ENCODE measurements at regions not wholly inside any gene's neighbourhood (a gene's known extent, or its start where the extent isn't known, plus 50 kb on each side); places are given as distances from the start of the nearest gene placed in this dataset.

DNA sequence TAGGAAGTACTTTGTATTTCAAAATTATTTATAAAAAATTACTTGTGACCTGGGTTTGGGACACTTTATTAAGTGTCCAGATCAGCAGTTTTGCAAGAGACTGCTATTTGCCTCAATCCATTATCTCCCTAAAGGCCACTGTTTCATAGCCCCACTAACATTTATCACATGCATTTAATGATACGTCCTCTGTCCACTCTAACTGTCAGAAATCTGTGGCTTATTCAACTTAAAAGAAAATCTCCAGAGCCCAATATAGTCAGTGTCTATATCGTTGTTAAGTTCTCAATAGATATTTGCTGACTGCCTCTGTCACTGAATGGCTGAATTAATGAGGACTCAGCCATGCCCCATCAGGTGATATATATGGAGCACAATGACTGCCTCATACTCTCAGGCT, 553.9 kb upstream of the POM121L12 start:
- no peak for DNase-seq (ENCODE audit: low spot score)

DNA sequence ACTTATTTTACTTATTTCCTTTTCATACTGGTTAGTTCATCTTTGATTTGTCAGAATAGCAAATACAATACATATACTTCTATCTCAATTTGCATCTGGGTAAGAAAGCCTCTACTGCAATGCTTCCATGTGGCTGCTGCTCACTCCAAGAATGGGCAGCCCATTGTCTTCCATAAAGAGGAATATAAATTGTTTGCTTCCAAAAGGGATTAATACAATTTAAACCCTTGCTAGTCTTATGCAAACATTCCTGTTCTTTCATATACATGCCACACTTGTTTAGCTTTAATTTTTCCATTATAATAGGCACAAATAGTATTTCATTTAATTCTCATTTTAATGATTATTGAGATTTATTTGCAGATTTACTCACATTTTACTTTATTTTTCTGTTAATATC, 555.4 kb upstream of the POM121L12 start:
- no peak for DNase-seq (ENCODE audit: low spot score)

DNA sequence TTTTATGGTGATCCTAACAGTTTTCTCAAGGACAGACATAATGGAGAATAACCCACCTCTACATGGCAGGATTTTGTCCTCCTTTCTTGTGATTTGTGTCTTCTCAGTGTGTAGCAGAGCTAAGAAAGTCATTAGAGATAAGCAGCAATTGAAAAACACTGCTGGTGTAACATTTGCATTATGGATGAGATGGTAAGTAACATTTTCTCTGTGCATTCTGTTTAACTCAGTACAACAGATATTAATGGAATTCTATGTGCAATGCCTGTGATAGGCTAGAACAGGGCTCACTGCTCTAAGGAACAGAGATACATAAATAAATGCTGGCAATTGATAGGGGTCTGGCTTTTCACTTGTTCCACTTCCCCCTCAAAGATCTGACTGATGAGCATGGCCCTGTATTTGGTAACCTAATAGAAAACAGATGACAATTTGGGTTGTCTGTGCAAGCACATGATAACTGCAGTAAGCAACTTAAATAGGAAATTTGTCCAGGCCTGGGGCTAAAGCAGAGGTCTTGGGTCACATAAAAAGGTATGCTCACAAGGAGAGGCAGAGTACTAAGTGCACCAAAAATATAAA, 560.3 kb upstream of the POM121L12 start:
- DNase-seq (ENCODE audit: low spot score): no peak

DNA sequence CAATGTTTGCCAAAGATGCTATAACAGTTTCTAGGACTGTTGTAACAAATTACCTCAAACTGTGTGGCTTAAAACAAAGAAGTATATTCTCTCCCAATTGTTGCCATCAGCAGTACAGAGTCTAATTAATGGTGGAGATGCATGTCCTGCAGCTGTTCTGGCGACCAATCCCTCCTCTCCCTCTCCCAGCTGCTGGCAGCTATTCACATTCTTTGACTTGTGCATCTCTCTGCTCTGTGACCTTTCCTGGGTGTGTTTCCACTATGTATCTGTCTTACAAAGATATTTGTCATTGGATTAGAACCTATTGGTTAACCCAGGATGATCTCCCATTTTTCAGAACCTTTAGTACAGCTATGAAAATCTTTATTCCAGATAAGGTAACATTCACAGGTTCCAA, 561.7 kb upstream of the POM121L12 start:
- DNase-seq (ENCODE audit: low spot score): no peak

DNA sequence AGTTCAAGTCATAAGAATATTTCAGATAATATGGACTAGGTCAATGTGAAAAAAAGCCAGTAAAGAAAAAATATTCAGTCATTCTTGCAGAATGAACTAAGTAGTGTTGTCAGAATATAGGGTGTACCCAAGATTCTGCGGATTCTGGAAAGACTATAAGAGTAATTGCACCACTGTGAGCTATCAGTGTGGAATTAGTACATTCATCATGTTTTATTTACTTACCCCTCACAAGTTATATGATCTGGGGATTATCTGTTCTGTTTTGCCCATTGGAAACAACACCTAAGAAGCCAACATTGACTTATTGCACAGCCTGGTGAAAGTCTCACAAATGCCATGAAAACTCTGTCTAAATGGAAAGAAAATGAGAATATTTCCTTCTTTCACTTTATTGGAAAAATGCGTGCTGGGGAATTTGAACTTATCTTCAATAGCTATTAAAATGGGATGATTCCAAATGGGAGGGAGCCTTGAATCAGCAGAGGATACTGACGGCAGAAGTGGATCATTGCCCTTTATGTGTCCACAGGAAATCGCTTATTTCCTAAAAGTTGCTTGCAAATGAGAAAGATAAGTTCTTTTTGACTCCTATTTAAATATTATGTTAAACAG, 563.3 kb upstream of the POM121L12 start:
- no peak for DNase-seq (ENCODE audit: low spot score)

DNA sequence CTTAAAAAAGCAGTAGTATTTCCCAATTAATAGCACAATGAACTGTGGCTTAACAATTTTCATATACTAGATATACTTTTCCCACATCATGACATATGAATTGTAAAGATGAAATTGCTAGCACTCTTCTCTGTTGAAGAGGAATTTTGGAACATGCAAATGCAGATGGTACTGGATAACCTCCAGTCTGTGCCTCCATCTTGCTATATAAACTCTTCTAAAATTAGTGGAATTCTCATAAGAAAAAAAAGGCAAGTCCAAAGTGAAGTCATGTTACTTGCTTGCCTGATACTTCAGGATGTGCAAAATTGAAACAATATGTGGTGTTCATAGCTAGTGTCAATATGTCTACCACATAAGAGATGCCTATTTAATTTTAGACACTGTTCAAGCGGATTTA, 570.2 kb upstream of the POM121L12 start:
- DNase-seq (ENCODE audit: low spot score): no peak

DNA sequence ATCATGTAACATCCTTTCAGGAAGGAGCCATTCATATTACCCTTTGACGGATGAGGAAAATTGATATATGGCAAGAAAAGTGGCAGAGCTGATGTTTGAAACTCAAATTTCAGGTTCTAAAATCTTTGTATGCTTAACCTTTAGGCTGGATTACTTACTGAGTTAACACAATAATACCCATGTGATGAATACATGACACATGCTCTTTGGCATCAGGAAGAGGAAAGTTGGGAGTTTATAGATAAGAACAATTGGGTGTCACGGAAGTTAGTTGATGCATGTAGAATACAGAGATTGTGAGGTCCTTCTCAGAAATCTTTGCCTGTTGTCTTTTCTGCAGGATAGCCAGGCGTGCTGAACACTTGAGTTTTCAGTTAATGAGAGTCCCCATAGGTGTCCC, 572.1 kb upstream of the POM121L12 start:
- no peak for DNase-seq (ENCODE audit: low spot score)

DNA sequence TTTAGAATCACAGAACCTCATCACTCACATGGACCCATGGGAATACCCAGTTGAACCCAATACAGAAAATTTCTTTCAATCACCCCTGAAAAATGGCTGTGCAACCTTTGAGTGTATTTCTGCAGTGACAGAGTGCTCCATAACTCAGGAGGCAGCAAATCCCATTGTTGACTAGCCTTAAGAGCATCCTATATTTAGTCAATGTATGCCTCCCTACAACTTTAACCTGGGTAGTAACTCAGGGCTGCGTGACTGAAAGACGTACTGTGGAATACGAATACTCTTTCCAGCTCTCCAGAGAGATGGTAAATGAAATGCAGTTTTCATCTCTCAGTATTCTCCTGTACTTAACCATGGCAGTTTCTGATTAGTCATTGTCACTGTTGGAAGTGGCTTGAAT, 573.0 kb upstream of the POM121L12 start:
- DNase-seq (ENCODE audit: low spot score): no peak

DNA sequence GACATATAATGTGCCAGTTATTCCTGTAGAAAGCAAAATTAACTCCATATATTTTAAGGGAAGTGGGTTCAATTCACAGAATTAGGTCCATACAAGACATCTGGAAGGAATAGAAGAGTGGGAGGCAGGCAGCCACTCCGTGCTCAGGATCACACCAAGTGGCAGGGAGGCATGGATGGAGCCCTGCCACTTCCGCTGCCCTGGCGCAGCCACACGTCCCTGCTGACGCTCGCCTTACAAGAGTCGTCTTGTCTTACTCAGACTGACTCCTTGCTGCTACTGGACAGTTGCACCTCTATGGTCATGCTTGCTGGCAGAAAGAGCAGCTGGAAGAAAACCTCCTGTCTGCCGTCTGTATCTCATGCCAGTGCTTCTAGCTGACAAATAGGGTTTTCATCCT, 579.9 kb upstream of the POM121L12 start:
- DNase-seq (ENCODE audit: low spot score): no peak

DNA sequence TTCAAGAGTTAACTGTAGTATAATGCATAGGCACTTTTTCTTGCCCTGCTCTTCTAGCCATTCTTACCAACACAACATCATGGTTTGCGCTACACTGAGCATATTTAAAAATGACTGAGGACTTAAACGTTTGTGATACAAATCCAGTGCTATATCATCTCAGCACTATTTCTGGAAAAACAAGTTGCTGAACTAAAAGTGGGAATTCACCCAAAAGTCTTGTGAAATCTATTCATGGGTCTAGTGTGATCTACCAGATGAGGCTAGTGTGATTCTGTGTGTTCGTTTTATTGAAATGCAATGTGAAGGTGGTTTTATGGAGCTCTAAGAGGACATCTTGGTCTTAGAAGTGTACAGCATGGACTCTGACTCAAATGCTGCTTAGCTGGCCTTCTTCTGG, 584.6 kb upstream of the POM121L12 start:
- no peak for DNase-seq (ENCODE audit: low spot score)

DNA sequence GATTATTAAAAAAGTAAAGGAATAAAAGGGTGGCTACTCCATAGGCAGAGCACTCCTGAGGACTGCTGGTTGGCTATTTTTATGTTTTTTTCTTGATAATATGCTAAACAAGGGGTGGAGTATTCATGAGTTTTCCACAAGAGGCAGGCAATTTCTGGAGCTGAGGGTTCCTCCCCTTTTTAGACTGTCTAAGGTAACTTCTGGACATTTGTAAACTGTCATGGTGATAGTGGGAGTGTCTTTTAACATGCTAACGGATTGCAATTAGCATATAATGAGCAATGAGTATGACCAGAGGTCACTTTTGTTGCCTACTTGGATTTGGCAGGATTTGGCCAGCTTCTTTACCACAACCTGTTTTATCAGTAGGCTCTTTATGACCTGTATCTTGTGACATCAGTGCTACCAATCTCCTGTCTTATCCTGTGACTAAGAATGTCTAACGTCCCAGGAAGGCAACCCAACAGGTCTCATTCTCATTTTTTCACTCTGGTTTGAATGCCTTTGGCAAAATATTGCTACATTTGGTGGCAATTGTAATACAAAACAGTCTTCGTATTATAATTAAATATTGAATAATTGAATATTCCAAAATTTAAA, 587.8 kb upstream of the POM121L12 start:
- no peak for DNase-seq (ENCODE audit: low spot score)

DNA sequence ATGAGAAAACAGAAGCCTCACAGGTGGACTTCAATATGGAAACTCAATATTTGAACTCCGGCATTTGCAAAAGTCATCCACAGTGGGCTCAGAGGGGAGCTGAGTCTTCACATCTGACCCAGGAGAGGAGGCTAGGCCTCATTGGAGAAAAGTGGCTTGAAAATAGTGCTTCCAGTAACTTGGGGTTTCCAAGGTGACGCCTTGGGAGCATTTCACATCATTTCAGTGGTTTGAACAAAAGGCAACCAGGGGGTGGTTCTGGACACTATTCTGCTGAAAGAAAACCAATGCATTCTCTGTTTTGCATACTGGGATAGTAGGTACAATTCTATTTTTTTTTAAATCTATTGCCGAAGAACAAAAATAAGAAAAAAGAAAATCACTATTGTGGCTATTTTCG, 599.2 kb upstream of the POM121L12 start:
- no peak for DNase-seq (ENCODE audit: low spot score)

DNA sequence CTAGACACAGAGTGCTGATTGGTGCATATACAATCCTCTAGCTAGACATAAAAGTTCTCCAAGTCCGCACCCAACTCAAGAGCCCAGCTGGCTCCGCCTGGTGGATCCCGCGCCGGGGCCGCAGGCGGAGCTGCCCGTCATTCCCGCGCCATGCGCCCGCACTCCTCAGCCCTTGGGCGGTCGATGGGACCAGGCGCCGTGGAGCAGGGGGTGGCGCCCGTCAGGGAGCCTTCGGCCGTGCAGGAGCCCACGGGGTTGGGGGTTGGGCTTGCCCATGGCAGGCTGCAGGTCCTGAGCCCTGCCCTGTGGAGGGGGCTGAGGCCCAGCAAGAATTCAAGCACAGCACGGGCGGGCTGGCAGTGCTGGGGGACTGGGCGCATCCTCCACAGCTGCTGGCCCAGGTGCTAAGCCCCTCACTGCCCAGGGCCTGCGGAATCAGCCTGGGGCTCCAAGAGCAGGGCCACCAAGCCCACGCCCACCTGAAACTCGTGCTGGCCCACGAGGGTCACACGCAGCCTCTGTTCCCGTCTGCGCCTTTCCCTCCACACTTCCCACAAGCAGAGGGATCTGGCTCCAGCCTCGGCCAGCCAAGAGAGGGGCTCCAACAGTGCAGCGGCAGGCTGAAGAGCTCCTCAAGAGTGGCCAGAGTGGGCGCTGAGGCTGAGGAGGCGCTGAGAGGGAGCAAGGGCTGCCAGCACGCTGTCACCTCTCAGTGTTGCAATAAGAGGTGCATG, 604.2 kb upstream of the POM121L12 start:
- no peak for DNase-seq (ENCODE audit: low spot score)

DNA sequence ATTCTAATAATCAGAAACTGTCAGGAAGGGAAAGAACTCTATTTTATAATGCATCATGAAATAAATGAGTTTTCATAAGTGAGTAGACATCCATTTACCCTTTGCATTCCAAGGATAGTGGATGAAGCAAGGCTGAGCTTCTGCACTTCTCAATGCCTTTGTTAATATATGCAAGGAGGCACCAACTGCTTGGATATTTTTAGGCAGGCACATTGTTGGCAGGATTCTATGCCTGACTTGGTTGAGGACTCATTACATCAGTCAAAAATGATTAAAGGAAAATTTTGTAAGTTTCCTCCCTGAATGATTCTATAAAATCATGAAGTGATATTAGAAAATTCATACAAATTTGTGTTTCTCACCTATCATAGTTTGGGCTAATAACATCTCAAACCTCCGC, 612.2 kb upstream of the POM121L12 start:
- peak; percentile 56 for DNase-seq (ENCODE audit: low spot score)

DNA sequence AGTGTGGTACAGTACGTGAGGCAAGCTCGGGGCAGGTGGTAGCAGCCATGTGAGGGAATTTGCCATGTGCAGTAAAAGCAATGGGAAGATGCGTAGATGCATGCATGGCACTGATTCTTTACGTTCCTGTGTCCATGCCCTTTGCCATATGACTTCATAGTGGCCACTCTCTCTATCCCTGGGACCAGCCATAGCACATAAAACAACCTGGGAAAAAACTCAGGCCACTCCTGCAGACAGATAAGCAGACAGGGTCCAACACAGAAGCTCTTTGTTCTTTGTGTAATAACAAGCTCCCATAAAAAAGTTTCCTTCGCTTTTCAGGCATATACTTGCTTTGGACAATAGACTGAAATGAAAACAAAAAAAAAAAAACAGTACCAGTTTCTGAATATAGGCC, 622.4 kb upstream of the POM121L12 start:
- no peak for DNase-seq (ENCODE audit: low spot score)

DNA sequence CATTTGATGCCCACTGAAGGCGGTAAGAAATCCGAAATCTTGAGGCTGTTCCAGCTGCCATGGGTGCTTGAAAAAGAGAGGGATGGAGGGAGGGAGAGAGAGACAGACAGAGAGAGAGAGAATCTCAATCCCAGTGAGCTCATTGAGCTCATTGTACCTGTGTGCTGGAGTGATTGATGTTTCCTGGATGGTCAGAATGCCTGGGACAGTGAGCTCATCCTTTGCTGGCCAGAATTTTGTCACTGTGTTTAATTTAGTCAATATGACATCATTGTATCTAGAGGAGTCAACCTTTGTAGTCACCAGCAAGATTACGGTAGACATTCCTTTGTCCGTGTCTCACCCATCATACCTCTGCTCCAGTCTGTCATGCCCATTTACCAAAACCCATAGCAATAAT, 625.4 kb upstream of the POM121L12 start:
- DNase-seq (ENCODE audit: low spot score): no peak

DNA sequence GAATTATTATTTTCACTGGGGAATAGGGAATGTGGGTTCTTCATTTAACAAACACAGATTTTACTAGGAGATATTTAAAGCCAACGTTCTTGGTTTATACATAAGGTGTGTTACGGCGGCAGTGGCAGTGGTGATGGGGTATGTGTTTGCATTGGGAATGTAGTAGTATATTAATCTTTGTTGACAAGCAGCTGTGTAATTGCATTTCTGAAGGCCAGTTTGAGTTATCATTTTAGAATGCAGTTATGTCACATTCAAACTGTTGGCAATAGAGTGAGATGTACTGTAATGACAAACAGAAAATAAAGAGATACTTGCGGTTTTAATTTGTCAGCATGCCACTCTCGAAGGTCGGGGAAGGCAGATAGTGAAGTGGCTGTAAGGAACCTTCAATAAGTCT, 628.6 kb upstream of the POM121L12 start:
- no peak for DNase-seq (ENCODE audit: low spot score)

DNA sequence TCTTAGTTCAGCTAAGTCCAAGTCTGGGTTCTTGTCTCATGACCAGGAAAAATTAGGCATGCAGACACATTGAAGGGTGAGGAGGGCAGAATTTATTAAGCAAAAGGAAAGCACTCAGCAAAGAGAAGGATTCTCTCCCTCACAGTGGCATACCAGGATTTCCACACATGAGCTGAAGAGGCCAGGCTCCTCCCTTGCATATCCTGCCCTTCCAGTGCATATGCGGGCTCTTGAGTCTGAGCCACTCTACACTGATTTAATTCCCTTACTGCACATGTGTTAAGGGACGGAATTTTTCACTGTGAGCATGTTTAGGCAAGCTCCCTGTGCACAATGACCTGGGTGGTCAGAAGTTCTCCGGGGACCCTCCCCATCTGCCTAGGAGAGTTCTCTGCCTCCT, 652.7 kb upstream of the POM121L12 start:
- DNase-seq (ENCODE audit: low spot score): no peak

DNA sequence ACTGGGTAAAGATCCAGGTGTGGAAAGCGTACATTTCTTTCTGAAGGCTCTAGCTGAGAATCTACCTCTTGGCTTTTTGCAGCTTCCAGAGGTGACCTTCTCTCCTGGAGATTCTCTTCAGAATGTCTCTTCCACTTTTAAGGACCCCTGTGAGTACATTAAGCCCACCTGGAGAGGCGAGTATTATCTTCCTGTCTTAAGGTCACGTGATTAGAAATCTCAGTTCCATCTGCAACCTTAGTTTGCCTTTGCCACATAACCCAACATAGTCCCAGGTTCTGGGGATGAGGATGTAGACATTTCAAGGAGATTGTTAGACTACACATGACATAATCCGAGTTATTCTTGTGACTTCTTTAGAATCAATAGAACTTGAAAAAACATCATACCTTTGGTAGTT, 665.5 kb upstream of the POM121L12 start:
- no peak for DNase-seq (ENCODE audit: low spot score)

DNA sequence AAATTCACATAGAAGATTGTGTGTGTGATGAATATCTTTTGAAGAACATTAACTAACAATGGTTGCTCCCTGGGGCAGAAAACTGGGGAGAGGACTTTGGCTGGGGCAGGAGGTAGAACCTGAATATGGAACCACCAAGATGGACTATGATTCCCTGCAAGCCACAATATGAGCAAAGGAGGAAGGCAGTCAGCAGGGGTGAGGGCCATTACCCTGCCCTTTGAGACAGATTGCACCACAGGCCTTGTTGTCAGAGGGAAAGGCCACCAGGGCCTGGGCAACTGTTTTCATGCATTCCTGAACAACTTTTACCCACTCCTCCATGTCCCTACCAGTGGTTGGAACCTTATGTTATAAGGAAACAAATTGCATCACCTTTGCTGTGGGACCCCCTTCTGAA, 670.1 kb upstream of the POM121L12 start:
- DNase-seq (ENCODE audit: low spot score): no peak

DNA sequence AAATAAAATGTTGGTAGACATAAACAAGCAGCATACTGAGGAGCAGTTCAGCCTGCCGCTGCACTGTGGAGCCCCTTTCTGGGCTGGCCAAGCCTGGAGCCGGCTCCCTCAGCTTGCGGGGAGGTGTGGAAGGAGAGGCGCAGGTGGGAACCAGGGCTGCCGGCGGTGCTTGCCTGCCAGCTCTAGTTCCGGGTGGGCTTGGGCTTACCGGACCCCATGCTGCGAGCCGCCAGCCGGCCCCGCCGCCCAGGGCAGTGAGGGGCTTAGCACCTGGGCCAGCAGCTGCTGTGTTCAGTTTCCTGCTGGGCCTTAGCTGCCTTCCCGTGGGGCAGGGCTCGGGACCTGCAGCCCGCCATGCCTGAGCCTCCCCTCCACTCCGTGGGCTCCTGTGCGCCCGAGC, 672.9 kb upstream of the POM121L12 start:
- no peak for DNase-seq (ENCODE audit: low spot score)

DNA sequence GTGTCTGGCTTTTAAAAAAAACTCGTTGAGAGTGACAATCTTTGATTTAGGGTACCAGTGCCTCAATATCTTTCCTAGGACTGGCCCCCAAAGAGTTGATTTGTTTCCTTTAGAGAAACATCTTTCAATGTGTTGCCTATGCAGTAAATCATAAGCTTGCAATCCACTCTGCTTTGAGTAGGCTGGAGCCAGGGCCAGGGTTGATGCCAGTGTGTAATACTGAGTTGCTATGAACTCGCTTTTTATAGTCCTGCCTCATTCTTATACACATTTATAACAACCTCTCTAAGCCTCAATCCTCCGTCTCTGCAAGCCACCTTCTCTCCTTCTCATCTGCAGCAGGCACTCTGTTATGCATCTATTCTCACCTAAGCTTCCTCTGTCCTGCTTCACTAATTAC, 674.9 kb upstream of the POM121L12 start:
- no peak for DNase-seq (ENCODE audit: low spot score)

DNA sequence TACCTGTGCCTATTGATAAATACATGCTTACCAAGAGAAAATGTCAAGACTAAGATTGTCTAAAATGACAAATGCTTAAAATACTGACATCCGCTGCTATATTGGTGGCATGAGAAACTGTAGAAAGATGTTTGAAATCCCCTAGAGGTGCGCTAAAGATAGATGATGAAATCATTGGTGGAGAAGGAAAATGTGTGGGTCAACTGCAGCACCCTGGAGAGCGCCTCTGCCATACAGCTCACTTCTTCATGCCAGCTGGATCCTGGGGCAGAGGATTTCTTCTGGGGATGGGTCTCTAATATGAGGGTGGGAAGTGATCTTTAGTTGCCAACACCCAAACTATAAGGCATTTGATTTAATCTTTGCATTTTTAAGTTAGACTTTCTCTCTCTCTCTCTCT, 680.4 kb upstream of the POM121L12 start:
- DNase-seq (ENCODE audit: low spot score): no peak
